IMR-90 (cell line): ENCODE measurements at regions not wholly inside any gene's neighbourhood (a gene's known extent, or its start where the extent isn't known, plus 50 kb on each side); places are given as distances from the start of the nearest gene placed in this dataset.

Source experiments
- ATAC-seq: fragments of 200-7000 bp; cut with Tn5 transposase; 2 replicates; pipeline ENCODE4 v1.9.1; 2020; ENCODE audit warnings: low read depth, mild to moderate bottlenecking, moderate library complexity
- BruUV-seq: library from RNA; stranded (reverse); fragments of 400-500 nt; replicated peaks from 2 replicates; lab custom pipeline; 2021; lab: Mats Ljungman, UMichigan
- CTCF ChIA-PET: fragments of 300-600 bp; formaldehyde crosslinking; extraction: SDS; loops from one replicate; lab custom pipeline; 2021; ENCODE audit warnings: antibody characterized with exemption; lab: Yijun Ruan, JAX
- POLR2A ChIA-PET: fragments of 300-600 bp; sonication (Branson Sonifier 250); formaldehyde crosslinking; loops from one replicate; lab custom pipeline; 2022; ENCODE audit warnings: antibody characterized with exemption; ENCODE audit not compliant: unreplicated experiment; lab: Charles Lee
- DNase-seq: peaks from one replicate; pipeline ENCODE4 v3.0.0; 2013
- H2AFZ ChIP-seq: replicated peaks from 2 replicates; pipeline ENCODE3; 2013; ENCODE audit warnings: low read length, mild to moderate bottlenecking; ENCODE audit not compliant: poor library complexity
- H2AK5ac ChIP-seq: 2 replicates; pipeline ENCODE4 v1.6.1; 2013; ENCODE audit warnings: low read depth, low read length, inconsistent platforms
- H2AK9ac ChIP-seq: replicated peaks from 2 replicates; pipeline ENCODE3; 2013; ENCODE audit warnings: mild to moderate bottlenecking, low read depth, low read length, moderate library complexity; ENCODE audit not compliant: poor library complexity
- H2BK120ac ChIP-seq: 2 replicates; pipeline ENCODE4 v1.6.1; 2013; ENCODE audit warnings: low read depth, low read length, inconsistent platforms
- H2BK15ac ChIP-seq: 3 replicates; pipeline ENCODE4 v1.6.1; 2013; ENCODE audit warnings: low read depth, low read length, inconsistent platforms
- H2BK20ac ChIP-seq: 2 replicates; pipeline ENCODE4 v1.6.1; 2013; ENCODE audit warnings: low read depth, mild to moderate bottlenecking, inconsistent platforms, low read length, moderate library complexity
- H2BK5ac ChIP-seq: 2 replicates; pipeline ENCODE4 v1.6.1; 2013; ENCODE audit warnings: mild to moderate bottlenecking, low read depth, low read length, inconsistent platforms; ENCODE audit not compliant: poor library complexity, severe bottlenecking
- H3K14ac ChIP-seq: replicated peaks from 2 replicates; pipeline ENCODE4 v1.6.1; 2013; ENCODE audit warnings: low read depth, low read length, inconsistent platforms
- H3K18ac ChIP-seq: 2 replicates; pipeline ENCODE4 v1.6.1; 2013; ENCODE audit warnings: low read depth, low read length, control low read depth
- H3K23ac ChIP-seq: 2 replicates; pipeline ENCODE4 v1.6.1; 2013; ENCODE audit warnings: low read depth, low read length, inconsistent platforms
- H3K27ac ChIP-seq: 2 replicates; pipeline ENCODE4 v1.5.1; 2013; ENCODE audit warnings: mild to moderate bottlenecking, control low read depth, low read length; ENCODE audit not compliant: insufficient read depth
- H3K27me3 ChIP-seq: 2 replicates; pipeline ENCODE4 v1.6.1; 2013; ENCODE audit warnings: low read length; ENCODE audit not compliant: control insufficient read depth, insufficient read depth
- H3K36me3 ChIP-seq: 2 replicates; pipeline ENCODE4 v1.6.1; 2013; ENCODE audit warnings: low read length, mixed read lengths; ENCODE audit not compliant: control insufficient read depth, insufficient read depth
- H3K4ac ChIP-seq: 2 replicates; pipeline ENCODE4 v1.6.1; 2013; ENCODE audit warnings: low read depth, low read length, inconsistent platforms
- H3K4me1 ChIP-seq: 2 replicates; pipeline ENCODE4 v1.6.1; 2013; ENCODE audit warnings: low read length, mixed read lengths; ENCODE audit not compliant: control insufficient read depth, insufficient read depth
- H3K4me2 ChIP-seq: 2 replicates; pipeline ENCODE4 v1.6.1; 2013; ENCODE audit warnings: low read depth, mild to moderate bottlenecking, control low read depth, low read length, moderate library complexity
- H3K4me3 ChIP-seq: 2 replicates; pipeline ENCODE4 v1.5.1; 2013; ENCODE audit warnings: low read depth, mild to moderate bottlenecking, control low read depth, low read length, moderate library complexity; ENCODE audit not compliant: insufficient read depth
- H3K56ac ChIP-seq: 2 replicates; pipeline ENCODE4 v1.6.1; 2013; ENCODE audit warnings: low read length, inconsistent platforms; ENCODE audit not compliant: insufficient read depth; ENCODE audit errors: extremely low read depth
- H3K79me1 ChIP-seq, 2 experiments: 2 replicates each; pipeline ENCODE4 v1.6.1; 2013; ENCODE audit warnings: low read length in 2 of 2, inconsistent platforms in 1 of 2, low read depth in 1 of 2
- H3K9ac ChIP-seq: 2 replicates; pipeline ENCODE4 v1.6.1; 2013; ENCODE audit warnings: low read depth, low read length, control low read depth
- H3K9me1 ChIP-seq: 2 replicates; pipeline ENCODE4 v1.6.1; 2013; ENCODE audit warnings: low read length, inconsistent platforms; ENCODE audit not compliant: insufficient read depth
- H3K9me3 ChIP-seq: 2 replicates; pipeline ENCODE4 v1.6.1; 2013; ENCODE audit warnings: low read length; ENCODE audit not compliant: control insufficient read depth, insufficient read depth
- H4K20me1 ChIP-seq: 2 replicates; pipeline ENCODE4 v1.6.1; 2013; ENCODE audit warnings: low read length, inconsistent platforms; ENCODE audit not compliant: insufficient read depth
- H4K5ac ChIP-seq: 2 replicates; pipeline ENCODE4 v1.6.1; 2013; ENCODE audit warnings: mild to moderate bottlenecking, low read depth, low read length, control low read depth
- H4K8ac ChIP-seq, 2 experiments: 2 replicates each; pipeline ENCODE4 v1.6.1; 2013; ENCODE audit warnings: low read depth in 2 of 2, low read length in 2 of 2, control low read depth in 1 of 2, inconsistent platforms in 1 of 2
- H4K91ac ChIP-seq: 2 replicates; pipeline ENCODE4 v1.6.1; 2013; ENCODE audit warnings: low read depth, low read length, inconsistent platforms; ENCODE audit not compliant: insufficient read depth
- CEBPB ChIP-seq: IDR thresholded peaks from 2 replicates; pipeline ENCODE4 v1.6.1; 2012; ENCODE audit warnings: low read depth, low read length, improper control_type of control experiment
- CHD1 ChIP-seq: IDR thresholded peaks from 2 replicates; pipeline ENCODE4 v1.6.1; 2012; ENCODE audit warnings: low read depth, low read length, improper control_type of control experiment
- FOS ChIP-seq: fragments of 150-350 bp; IDR thresholded peaks from 2 replicates; pipeline ENCODE4 v1.6.1; 2016; ENCODE audit warnings: low read depth, low read length
- MAFK ChIP-seq: IDR thresholded peaks from 2 replicates; pipeline ENCODE4 v1.6.1; 2012; ENCODE audit warnings: low read depth, low read length, improper control_type of control experiment
- MXI1 ChIP-seq: IDR thresholded peaks from 2 replicates; pipeline ENCODE4 v1.6.1; 2012; ENCODE audit warnings: low read depth, mild to moderate bottlenecking, low read length, moderate library complexity, borderline replicate concordance
- NFE2L2 ChIP-seq: fragments of 150-350 bp; IDR thresholded peaks from 2 replicates; pipeline ENCODE4 v1.6.1; 2016; ENCODE audit warnings: low read depth, mild to moderate bottlenecking, low read length
- POLR2A ChIP-seq: IDR thresholded peaks from 2 replicates; pipeline ENCODE4 v1.6.1; 2012; ENCODE audit warnings: mild to moderate bottlenecking, low read depth, low read length
- RAD21 ChIP-seq: IDR thresholded peaks from 2 replicates; pipeline ENCODE4 v1.6.1; 2012; ENCODE audit warnings: low read length, improper control_type of control experiment
- RCOR1 ChIP-seq: IDR thresholded peaks from 2 replicates; pipeline ENCODE4 v1.6.1; 2012; ENCODE audit warnings: mild to moderate bottlenecking, low read length, improper control_type of control experiment; ENCODE audit not compliant: insufficient replicate concordance
- SMC3 ChIP-seq: fragments of 150-350 bp; IDR thresholded peaks from 2 replicates; pipeline ENCODE4 v1.6.1; 2016; ENCODE audit warnings: low read depth, mild to moderate bottlenecking, antibody characterized with exemption, low read length, moderate library complexity
- WGBS, 2 experiments: methylation state at CpG; one replicate each; pipeline versions ENCODE4 v1.1.5 to v1.1.7; 2013; ENCODE audit warnings: missing lambda C conversion rate in 2 of 2; ENCODE audit not compliant: insufficient read length in 1 of 2; ENCODE audit errors: extremely low coverage in 2 of 2; 5-methylcytosine and 5-hydroxymethylcytosine counted together
- dilution Hi-C: fragments of 300-500 bp; cut with HindIII; formaldehyde crosslinking; loops from one replicate; pipeline ENCODE4 v1.14.3; 2018; ENCODE audit warnings: low sequenced_read_pairs; ENCODE audit not compliant: unreplicated experiment
- in situ Hi-C: fragments of 300-500 bp; cut with MboI; formaldehyde crosslinking; loops from 3 replicates; pipeline ENCODE4 v1.14.3; 2019; ENCODE audit warnings: low sequenced_read_pairs, inconsistent platforms, mixed read lengths
- intact Hi-C: fragments of 100-400 bp; cut with micrococcal nuclease; formaldehyde crosslinking; loops from 2 replicates; pipeline ENCODE4 v1.10.0; 2022

DNA sequence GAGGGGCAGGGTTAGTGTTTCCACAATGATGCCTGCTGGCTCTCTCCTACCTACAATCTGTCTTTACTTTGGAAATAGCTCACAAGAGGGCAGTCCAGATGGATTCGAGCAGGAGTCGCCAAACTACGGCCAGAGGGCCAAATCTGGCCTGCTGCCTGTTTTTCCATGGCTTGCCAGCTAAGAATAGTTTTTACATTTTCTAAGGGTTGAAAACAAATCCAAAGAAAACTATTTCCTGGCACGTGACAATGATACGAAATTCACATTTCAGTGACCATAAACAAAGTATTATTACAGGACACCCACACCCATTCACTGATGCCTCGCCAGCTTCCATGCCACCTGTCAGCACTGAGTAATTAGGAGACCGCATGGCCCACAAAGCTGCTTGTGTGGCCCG lies 162.9 kb upstream of the WWC1 start:
- H4K8ac ChIP-seq, result no peak overlapping the region
- BruUV-seq, result no TSS peak
- no peaks in the 10 kb centered on the region for H3K27me3 ChIP-seq
- H2AK9ac ChIP-seq, result no peak overlapping the region
- H3K36me3 ChIP-seq, result no peaks in the 10 kb centered on the region
- no peaks in the 10 kb centered on the region for H4K20me1 ChIP-seq
- H3K9ac ChIP-seq, result no peak overlapping the region
- H4K5ac ChIP-seq, result no peak overlapping the region
- CTCF ChIA-PET, result no interaction called here
- dilution Hi-C loops (no loop called here), intact Hi-C loops (no loop called here), in situ Hi-C loops (no loop called here)
- no peaks in the 10 kb centered on the region for H3K9me3 ChIP-seq
- no peak overlapping the region for H3K56ac ChIP-seq
- no peak overlapping the region for H3K23ac ChIP-seq
- no peak overlapping the region for H2AK5ac ChIP-seq
- no peak overlapping the region for H3K4me3 ChIP-seq
- H3K4me1 ChIP-seq, result no peaks in the 10 kb centered on the region
- H3K27ac ChIP-seq, result no peak overlapping the region
- no peak overlapping the region for H3K18ac ChIP-seq
- no CpG with 5 or more reads among the region's 8 CpGs for WGBS, 2 experiments
- H3K4me2 ChIP-seq, result no peak overlapping the region
- POLR2A ChIA-PET, result no interaction called here
- no peak for TF ChIP-seq NFE2L2
- no peak for TF ChIP-seq RAD21
- no peak for TF ChIP-seq CEBPB
- TF ChIP-seq MXI1, result no peak
- no peak for TF ChIP-seq SMC3
- TF ChIP-seq MAFK, result no peak
- TF ChIP-seq CHD1, result no peak
- no peak for TF ChIP-seq FOS
- TF ChIP-seq RCOR1, result no peak
- TF ChIP-seq POLR2A, result no peak
- H4K91ac ChIP-seq, result no peak overlapping the region
- no peak overlapping the region for H2BK20ac ChIP-seq
- ATAC-seq, result no peak
- no peak for DNase-seq
- H3K14ac ChIP-seq, result no peak overlapping the region
- no peak overlapping the region for H2AFZ ChIP-seq
- H2BK120ac ChIP-seq, result no peak overlapping the region
- H2BK5ac ChIP-seq, result no peak overlapping the region
- H3K4ac ChIP-seq, result no peak overlapping the region
- H3K9me1 ChIP-seq, result no peaks in the 10 kb centered on the region
- no peaks in the 10 kb centered on the region for H3K79me1 ChIP-seq
- H2BK15ac ChIP-seq, result no peak overlapping the region
